ENCODE measurements at regions not wholly inside any gene's neighbourhood (a gene's known extent, or its start where the extent isn't known, plus 50 kb on each side); places are given as distances from the start of the nearest gene placed in this dataset.

DNA sequence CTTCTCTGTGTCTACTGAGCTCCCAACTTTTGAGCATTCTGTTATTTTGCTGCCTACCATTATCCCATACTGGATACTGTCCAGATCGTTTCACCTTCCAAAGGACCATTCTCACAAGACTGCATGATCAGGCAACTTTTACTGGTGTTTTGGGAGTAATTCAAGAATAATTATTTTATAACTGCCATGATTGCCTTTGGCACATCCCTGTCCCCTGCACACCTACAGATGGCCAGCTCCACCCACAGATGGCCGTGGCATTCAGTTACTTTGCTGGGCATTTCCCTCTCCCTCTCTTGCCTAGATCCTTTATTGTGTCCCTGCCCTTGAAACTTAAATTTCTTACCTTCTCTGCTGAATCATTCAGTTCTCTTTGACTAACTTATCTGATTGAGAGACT lies 263.9 kb downstream of the DIPK2A start:
- no peak for DNase-seq

DNA sequence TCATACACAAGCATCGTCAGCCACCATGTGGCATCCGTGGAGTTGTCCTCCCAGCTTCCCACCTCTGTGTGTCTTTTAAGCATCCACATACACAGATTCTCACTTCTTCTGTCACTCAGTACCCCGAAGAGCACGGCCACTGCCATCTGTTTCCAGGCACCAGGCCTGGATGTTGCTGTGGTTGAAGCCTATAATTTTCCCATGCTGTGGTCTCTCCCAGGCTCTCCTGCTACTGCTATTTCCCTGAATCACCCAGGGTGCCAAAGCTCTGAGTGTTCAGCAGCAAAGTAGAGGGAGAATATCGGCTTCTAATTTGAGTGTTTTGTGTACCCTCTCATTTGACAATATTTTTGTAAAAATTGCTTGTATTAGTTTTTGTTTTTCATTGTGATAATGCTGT lies 265.7 kb downstream of the DIPK2A start:
- DNase-seq = no peak

DNA sequence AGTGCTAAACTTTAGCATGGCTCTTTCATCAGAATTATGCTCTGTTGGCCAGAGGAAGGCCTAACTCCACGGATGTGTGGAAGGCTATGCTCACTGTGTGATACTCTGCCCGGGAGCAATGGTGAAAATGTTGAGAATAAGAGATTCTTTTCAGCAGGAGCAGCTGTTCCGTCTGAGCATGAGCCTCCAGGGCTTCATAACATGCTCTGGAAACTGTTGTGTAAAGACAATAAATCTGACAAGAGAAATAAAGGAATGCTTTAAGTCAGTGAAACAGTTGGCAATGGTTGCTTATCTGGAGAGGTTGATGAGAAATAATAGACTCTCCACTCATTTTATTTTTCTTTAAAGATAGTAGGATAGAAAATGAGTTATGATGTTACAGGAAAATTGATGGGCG lies 269.8 kb downstream of the DIPK2A start:
- DNase-seq = no peak

DNA sequence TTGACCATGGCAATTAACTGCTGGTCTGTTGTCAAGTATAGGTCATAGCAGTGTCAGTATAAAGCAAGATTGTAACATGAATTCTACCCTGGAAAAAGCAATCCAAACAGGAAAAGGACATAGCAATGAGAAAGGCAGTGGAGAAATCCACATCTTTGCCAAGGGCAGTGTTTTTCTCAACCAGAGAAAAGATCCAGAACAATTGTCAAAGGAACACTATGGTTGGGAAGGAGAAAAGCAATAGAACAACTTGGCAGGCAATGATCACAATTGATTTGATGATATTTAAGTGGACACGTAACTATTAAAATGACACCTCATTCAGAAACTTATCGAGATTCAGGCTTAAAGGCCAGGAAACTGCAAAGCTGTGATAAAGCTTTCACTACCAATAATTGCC lies 271.1 kb downstream of the DIPK2A start:
- DNase-seq = no peak

DNA sequence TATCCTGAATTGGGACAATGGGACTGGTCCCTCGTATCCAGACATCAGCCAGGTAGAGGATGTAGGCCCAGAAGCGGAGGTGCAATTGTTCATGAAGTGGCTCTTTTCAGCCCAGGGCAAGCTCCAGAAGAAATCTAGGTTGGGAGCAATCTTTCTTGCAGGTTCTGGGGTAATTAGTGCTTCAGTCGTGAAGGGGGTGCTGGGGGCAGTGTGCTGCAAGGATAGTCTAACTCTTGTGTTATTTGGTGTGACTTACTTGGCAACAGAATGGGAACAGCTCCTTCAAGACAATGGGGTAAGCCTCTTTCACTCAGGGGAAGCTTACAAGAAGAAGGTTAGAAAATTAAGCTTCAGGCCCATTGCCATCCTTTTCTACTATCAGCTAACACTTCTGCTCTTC lies 273.0 kb downstream of the DIPK2A start:
- DNase-seq = no peak

DNA sequence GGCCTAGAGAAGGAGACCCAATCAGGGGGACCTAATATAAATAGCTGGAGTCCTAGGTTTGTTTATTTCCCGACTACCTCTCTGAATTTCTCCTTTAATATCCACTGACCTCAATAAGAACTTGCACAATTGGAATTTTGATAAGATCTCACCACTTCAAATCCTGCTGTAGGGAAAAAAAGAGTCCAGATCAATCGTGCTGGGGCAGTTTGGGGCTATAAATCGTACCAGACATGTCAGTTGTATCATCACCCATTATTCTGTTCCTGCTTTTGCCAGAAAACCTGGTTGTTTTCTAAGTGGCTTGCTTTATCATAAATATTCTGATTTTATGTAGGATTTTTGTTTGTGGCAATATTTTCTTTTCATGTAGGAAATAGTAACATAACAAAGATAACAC lies 281.3 kb downstream of the DIPK2A start:
- DNase-seq = no peak

DNA sequence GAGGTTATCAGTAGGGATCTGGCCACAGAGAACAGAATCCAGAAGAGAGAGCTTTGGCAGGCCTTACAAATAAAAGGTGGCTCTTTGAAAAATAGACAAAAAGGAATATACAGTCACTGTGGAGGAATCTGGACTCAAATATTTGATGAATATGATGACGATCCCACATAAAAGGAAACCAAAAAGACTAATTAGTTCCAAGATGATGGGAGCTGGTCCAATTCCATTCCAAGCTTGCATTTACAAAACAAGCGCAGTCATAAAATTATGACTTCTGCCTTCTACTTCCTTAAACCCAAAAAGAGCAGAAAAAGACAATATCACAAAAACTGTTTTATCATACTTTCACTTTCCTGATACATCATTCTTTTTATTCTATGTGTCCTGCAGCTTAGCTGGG lies 285.8 kb downstream of the DIPK2A start:
- no peak for DNase-seq

DNA sequence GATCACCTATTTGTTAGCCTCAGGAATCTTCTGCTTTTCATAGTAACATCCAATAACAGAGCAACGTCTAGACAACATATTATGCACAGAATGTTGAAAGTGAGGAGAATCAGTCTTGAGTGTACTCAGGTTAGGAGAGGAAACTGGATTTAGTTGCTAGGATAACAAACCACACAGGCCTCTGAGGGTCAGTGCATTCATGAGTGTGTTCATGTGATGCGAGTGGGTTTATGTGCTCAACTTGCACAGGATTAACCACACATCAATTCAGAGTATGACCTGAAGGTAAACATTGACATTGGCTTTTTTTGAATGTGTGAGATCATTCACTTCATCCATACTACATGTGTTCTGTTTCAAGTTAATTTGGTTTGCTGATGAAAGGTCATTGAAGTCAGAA lies 287.6 kb downstream of the DIPK2A start:
- DNase-seq = no peak

DNA sequence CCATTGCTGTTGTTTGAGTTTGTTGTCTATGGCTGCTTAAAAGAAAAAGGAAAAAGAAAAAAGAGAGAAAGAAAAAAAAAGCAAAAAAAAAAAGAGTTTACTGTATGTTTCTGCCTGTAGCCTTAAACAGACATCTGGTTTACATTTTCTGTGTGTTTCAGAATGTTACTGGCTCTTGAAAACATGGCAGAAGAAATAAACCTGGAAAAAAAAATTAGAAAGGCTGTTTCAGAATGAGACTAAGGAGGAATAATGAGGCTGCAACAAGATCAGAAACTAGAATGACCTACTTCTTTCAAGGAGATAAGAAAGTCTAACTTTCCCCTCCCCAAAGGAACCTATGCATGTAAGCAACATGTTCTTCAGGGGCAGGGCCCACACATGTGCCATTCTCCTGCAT lies 292.1 kb downstream of the DIPK2A start:
- no peak for DNase-seq

DNA sequence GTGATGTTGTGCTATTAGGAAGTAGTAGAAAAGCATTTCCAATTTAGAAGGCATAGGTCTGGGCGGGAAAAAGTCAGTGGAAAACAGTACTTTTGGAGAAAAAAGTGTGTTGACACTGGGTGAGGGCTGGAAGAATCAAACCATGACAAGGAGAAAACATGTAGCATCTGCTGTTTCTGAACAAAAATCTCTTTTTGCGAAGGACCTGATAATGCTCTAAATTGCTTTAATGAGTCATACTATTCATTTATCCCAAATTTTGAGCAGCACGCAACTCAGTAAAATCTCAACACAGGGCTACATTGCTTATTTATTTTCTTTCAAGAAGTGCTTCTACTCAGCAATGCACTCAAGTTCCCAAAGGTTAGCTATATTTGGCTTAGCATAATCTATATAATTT lies 292.7 kb downstream of the DIPK2A start:
- DNase-seq = no peak

DNA sequence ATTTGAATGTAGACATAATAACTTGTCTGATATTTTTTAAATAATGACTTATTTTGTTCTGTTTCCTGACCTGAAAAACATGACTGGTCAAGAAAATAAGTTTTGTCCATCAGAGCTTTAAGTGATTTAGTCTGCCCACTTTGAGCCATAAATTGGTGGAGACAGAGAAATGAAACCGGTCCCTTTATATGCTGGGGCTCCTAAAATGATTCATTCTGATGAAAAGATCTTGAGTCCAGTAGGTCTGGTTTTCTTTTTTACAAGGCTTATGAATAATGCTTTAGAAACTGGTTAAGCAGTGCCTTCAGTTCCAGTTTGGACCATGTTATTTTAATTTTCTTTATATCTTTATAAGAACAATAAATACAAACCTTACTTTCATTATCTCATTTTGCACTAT lies 293.2 kb downstream of the DIPK2A start:
- DNase-seq = no peak

DNA sequence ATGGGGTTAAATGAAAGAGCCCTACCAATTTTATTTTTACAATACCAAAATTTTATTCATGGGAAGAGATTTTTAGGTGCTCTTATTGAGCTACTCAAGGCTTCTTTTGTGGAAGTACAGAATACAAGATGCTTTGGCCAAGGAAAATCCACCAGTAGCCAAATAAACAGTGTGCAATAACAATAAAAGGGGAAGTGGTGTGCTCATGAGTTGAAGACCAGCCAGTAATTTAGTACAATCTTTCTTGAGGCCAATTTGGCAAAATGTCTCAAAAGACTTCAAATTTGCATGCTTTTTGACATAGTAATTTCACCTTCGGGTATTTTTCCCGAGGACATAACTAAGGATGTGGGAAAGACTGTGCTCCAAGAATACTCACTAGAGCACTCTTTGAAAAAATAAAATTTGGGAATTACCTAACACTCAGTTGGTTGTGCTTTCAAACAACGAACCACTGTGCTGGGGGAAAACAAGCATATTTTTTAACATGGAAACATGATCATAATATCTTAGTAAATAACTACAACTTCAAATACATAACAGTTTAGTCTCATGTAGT lies 294.0 kb downstream of the DIPK2A start:
- no peak for DNase-seq

DNA sequence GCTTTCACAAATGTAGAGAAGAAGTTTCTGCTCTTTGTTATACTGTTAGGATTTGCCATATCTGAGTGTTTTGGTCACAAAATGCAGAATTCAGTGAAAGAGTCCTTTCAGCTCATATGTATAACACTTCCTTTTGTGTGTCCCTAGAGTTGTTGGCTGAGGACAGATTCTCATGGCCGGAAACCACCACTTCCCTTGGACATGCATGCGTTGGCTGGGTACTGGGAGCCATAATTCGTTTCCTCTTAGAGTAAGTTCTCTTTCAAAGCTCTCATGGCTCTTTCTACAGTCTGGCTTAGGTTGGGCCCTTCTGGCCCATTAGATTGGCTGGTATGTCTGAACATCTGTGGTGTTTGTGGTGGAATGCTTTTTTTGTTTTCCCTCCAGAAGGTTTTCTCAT lies 298.5 kb downstream of the DIPK2A start:
- no peak for DNase-seq

DNA sequence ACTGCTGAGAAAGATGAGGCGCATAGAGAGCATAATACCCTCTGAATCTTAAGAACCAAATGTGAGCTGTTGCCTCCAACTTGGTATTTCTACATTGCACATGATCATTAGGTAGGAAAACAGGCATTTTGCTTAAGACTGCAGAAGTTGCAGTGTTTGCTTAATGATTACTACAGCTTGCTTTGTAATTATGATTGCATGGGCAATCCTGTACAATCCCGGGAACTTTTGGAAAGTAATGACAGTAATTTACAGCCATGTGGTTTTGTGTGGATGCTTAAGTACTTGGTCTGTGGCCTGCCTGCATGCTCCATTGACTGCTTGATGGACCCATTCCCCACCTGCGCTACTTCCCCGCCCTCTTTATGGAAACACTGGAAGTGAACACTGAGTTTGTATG lies 301.1 kb downstream of the DIPK2A start:
- no peak for DNase-seq

DNA sequence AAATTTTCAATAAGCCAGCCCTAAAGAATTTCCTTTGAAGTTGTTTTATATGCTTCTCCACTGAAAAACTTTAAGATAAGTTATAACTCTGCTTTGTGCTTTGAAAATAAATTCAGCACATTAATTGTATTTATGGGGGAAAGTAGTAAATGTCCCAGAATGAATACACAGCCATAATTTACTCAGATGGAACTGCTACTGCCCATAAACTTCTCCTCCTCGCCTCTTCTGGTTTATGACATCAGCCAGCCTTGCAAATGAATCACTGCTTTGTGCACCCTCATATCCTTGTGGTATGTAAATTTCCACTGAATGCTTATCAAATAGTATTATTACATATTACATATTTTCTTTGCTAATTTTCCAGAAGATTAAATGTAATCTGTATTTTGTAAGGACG lies 302.0 kb downstream of the DIPK2A start:
- no peak for DNase-seq

DNA sequence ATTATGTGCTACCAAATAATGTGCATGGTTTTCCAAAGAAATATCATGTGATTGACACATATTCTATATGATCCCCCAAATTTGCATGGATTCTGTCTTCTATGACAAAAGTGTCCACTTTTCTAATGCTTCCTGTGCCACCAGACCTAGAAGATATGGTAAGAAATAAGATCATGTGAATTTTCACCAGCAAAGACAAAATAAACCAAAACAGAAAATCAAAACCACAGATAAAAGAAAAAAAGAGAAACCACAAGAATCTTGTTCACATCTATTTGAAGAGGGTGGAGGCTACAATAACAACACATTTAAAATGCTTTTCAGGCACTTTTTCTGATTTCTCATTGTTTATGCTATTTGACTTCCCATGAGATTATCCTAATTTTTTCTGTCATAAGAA lies 303.4 kb downstream of the DIPK2A start:
- no peak for DNase-seq

DNA sequence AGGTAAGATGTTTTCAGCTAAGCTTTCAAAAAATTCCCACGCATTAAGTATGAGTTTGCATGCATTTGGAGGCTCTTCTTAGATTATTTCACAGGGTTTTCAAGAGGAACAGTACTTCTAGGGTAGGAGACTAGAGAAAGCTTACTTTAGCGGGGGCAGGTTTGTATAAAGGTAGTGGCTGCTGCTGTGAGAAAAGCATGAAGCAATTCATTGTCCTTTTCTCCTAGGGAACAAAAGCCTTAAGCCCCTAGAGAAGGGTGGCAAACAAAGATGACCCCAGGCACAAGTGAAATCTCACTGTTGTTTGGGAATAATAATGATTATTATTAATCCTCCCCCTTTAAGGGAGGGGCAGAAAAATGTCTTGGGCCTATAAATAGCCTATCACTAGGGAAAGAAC lies 310.7 kb downstream of the DIPK2A start:
- no peak for DNase-seq

DNA sequence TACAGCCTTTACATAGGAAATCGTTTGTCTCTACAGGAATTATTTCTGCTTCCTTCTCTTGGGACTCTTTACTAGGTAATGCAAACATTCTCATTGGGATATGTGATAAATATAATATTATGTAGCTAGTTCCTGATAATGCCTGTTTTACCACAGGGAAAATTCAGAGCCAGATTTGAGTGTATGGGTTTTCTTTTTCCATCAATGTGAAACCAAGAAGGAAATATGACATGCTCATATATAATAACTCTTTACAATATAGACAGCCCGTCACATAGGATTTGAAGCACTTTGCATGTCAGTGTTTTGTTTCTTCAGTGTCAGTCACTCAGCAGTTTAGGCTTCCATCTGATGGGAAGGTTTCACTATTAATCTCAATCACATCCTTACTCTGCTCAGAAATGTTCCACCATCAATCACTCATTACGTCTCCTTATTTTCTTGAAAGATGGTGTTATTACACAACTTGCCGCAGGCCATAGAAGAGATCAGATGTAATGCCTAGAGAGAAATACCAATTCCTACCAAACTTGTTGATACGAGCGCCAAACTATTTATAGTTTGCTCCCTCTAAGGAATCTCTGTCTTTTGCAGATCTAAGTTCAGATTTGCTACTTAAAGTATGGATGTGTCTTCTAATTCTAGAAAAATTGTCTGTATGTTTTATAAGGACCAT lies 314.8 kb downstream of the DIPK2A start:
- DNase-seq = no peak

DNA sequence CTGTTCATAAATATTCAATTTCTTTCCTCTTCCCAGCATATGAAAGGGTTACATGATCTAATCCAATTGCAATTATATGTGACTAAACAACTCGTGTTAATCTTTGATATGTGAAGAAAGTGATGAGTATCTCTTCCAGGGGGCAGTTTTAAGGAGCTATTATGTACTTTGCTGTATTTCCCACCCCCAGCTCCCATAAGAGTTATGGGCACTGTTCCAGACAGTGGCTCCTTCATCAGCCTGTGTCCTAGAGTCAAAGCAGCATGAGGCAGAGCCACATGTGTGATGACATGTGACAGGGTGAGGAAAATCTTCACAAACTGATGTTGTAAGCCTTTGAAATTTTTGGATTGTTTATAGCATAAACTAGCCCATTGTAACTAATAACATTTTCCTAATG lies 315.4 kb downstream of the DIPK2A start:
- no peak for DNase-seq

DNA sequence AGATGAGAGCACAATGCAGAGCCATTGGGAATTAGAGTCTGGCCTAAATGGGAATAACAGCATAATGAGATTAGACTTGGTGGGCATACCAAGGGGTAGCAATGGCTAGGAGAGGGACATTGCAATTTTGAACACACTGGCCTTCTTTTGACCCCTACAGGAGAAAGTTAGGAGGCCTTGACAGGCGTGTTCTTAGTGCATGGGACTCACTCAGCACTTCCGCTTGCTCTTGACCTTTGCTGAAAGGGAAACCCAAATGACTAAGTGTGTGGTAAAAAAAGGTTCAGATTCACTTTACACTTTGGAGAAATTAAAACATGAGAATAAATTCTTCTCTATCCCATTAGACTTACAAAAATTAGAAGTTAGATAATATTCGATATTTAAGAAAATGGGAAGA lies 317.4 kb downstream of the DIPK2A start:
- DNase-seq = no peak

DNA sequence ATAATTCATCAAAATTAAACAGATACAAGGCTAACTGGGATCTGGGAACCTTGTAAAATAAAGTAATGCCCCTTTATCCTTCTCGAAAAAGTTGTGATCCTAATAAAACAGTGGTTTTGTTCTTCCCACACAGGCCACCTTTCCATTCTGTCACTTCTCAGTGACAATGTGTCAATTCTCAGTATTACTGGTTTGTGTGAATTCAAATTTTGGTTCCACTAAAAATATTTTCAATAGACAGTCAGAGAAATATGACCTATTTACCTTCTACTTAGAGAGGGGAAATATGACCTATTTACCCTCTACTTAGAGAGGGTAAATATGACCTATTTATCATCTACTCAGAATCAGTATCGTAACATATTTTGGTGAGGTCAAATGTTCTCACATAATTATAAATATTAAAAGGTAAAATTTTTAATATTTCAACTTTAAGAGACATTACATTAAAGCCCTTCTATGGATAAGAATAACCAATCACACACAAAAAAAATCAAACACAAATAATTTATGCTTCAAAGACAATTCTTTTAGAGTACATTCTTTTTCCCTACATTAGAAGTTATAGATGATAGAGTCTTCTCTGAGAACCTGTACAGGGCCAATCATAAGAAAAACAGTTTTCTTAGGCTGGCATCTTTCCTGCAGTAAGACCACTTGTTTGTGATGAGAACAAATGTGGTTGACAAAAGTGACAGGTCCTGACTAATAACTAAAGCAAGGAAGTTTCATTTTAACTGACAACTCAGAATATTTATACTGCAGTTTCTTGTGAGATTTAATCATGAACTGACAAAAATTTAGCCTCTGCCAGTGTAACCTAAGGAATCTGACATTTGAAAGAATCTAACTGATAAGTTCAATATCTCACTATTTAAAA lies 323.3 kb downstream of the DIPK2A start:
- DNase-seq = no peak

DNA sequence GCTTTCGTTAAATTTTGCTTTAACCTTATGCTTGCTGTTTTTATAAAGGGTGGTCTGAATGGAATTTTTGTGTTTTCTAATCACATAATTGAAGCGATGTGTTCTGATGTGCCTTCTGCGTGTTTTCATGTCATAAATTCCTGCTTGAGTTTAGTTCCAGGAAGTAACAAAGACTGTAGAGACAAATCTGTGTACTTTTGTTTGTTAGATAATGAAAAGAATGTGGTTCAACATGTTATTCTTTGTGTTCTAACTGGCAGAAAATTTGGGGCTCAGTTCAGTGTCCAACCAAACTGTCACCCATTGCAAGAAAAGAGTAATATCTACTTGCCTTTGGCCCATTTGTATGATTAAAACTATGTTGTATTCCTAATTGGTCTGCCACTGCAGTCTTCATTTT lies 324.0 kb downstream of the DIPK2A start:
- no peak for DNase-seq

DNA sequence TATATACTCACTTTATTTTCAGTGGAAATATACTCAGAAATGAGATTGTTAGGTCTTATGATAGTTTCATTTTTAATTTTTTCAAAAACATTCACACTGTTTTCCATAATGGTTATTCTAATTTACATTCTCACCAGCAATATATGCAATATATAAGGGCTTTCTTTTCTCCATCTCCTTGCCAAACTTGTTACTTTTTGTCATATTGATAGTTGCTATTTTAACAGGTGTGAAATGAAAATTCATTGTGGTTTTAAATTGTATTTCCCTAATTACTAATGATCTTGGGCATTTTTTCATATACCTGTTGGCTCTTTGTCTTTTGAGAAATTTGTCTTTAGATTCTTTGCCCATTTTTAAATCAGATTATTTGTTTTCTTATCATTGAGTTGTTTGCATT lies 325.2 kb downstream of the DIPK2A start:
- no peak for DNase-seq

DNA sequence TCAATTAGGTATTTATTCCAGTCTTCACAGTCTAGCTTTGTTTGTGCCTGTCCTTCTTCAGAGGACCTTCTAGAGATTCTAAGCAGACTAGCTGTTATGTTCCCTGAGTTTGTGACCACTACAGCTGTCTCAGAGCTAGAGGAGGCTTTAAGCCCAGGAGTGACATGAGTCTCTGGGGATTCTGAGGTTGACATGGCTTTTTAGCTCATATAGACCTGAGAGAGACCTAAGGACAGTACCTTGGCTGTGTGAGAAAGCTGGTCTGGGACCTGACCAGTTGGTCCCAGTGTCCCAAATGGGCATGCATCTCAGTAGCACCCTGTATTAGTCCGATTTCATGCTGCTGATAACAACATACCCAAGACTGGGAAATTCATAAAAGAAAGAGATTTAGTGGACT lies 330.2 kb downstream of the DIPK2A start:
- no peak for DNase-seq

Measured in NCI-H1930 (cell line).